NCI-H187 treated with DMSO at 0.1 percent for 48 hours (cell line): ENCODE measurements at regions not wholly inside any gene's neighbourhood (a gene's known extent, or its start where the extent isn't known, plus 50 kb on each side); places are given as distances from the start of the nearest gene placed in this dataset.

Experiments used
- DNase-seq: peaks from one replicate; lab custom pipeline; 2025; lab: John Stamatoyannopoulos, UW

- no peak for DNase-seq
Measured at GRCh38 chr14:101120641-101121507, 217.4 kb upstream of the RTL1 start.

- no peak for DNase-seq
Measured at GRCh38 chr14:101121508-101122139, 218.1 kb upstream of the RTL1 start.

GRCh38 chr14:101122237-101123141 lies 219.0 kb upstream of the RTL1 start:
- no peak for DNase-seq

- no peak for DNase-seq
Measured at GRCh38 chr14:101123618-101124510, 220.3 kb upstream of the RTL1 start.

GRCh38 chr14:101124815-101125214 lies 221.3 kb upstream of the RTL1 start:
- no peak for DNase-seq

GRCh38 chr14:101125313-101125712 lies 221.8 kb upstream of the RTL1 start:
- DNase-seq = no peak

GRCh38 chr14:101125719-101126651 lies 222.5 kb upstream of the RTL1 start:
- DNase-seq = no peak

- no peak for DNase-seq
Measured at GRCh38 chr14:101126731-101127130, 223.2 kb upstream of the RTL1 start.

- no peak for DNase-seq
Measured at GRCh38 chr14:101127224-101127623, 223.7 kb upstream of the RTL1 start.

- DNase-seq = no peak
Measured at GRCh38 chr14:101128478-101129321, 225.2 kb upstream of the RTL1 start.

GRCh38 chr14:101129521-101130167 lies 226.1 kb upstream of the RTL1 start:
- no peak for DNase-seq

- DNase-seq = no peak
Measured at GRCh38 chr14:101130861-101131260, 227.3 kb upstream of the RTL1 start.

- no peak for DNase-seq
Measured at GRCh38 chr14:101131451-101131916, 228.0 kb upstream of the RTL1 start.

- DNase-seq = no peak
Measured at GRCh38 chr14:101132051-101132571, 228.6 kb upstream of the RTL1 start.

- no peak for DNase-seq
Measured at GRCh38 chr14:101132588-101132987, 229.1 kb upstream of the RTL1 start.

GRCh38 chr14:101133068-101133467 lies 229.5 kb upstream of the RTL1 start:
- DNase-seq = no peak

- DNase-seq = no peak
Measured at GRCh38 chr14:101134161-101134631, 230.7 kb upstream of the RTL1 start.

GRCh38 chr14:101134851-101135433 lies 231.4 kb upstream of the RTL1 start:
- no peak for DNase-seq
